ENCODE measurements at regions not wholly inside any gene's neighbourhood (a gene's known extent, or its start where the extent isn't known, plus 50 kb on each side); places are given as distances from the start of the nearest gene placed in this dataset.

GRCh38 chr5:19319252-19319651 is 668.7 kb downstream of the CDH18 start:
- Mint-ChIP-seq H3K27me3 (ENCODE audit: low read depth) (no peaks in the 10 kb centered on the region), H3K36me3 (ENCODE audit: insufficient read depth in 1 of 3, low read depth in 3 of 3) (no peaks in the 10 kb centered on the region; a peak in 1 of 7 replicates), H3K4me1 (peaks cover 7 to 9% of the 10 kb centered on the region in 2 experiments), H3K27ac (no peak overlapping the region), H3K9me3 (no peaks in the 10 kb centered on the region), H3K4me3 (no peak overlapping the region)
- H3K9me3 ChIP-seq (ENCODE audit: control insufficient read depth, low read depth, low read length): no peaks in the 10 kb centered on the region
- no peak overlapping the region for H3K23ac ChIP-seq (ENCODE audit: insufficient read length, low read depth, low read length)
- no peak overlapping the region for H2BK5ac ChIP-seq (ENCODE audit: insufficient read length, low read length)
- H2BK15ac ChIP-seq (ENCODE audit: low read depth, low read length): no peak overlapping the region
- WGBS (ENCODE audit: extremely low coverage, insufficient read length, low lambda C conversion rate): no CpG with 5 or more reads among the region's 1 CpG
- no peak overlapping the region for H3K4me2 ChIP-seq (ENCODE audit: insufficient read depth, insufficient read length, low read length)
- TF ChIP-seq, protein P1, sequence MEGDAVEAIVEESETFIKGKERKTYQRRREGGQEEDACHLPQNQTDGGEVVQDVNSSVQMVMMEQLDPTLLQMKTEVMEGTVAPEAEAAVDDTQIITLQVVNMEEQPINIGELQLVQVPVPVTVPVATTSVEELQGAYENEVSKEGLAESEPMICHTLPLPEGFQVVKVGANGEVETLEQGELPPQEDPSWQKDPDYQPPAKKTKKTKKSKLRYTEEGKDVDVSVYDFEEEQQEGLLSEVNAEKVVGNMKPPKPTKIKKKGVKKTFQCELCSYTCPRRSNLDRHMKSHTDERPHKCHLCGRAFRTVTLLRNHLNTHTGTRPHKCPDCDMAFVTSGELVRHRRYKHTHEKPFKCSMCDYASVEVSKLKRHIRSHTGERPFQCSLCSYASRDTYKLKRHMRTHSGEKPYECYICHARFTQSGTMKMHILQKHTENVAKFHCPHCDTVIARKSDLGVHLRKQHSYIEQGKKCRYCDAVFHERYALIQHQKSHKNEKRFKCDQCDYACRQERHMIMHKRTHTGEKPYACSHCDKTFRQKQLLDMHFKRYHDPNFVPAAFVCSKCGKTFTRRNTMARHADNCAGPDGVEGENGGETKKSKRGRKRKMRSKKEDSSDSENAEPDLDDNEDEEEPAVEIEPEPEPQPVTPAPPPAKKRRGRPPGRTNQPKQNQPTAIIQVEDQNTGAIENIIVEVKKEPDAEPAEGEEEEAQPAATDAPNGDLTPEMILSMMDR (conservative IDR thresholded peaks at IDR 0.05): no peak
- H3K18ac ChIP-seq (ENCODE audit: insufficient read length, low read depth, low read length): no peak overlapping the region
- no peaks in the 10 kb centered on the region for H3K27me3 ChIP-seq (ENCODE audit: insufficient read depth, low read length)
- H3K14ac ChIP-seq (ENCODE audit: insufficient read depth, low read length): no peak overlapping the region
- H2AFZ ChIP-seq (ENCODE audit: low read length): no peak overlapping the region
- no peak overlapping the region for H2AK5ac ChIP-seq (ENCODE audit: insufficient read length, low read length)
- H3K27ac ChIP-seq (ENCODE audit: insufficient read length, low read depth, low read length): no peak overlapping the region
- H4K5ac ChIP-seq (ENCODE audit: insufficient read length, low read depth, low read length): no peak overlapping the region
- no peak overlapping the region for H3K56ac ChIP-seq (ENCODE audit: insufficient read length, low read depth, low read length)
- H2BK120ac ChIP-seq (ENCODE audit: low read depth, low read length, poor library complexity, severe bottlenecking): no peak overlapping the region
- H2BK12ac ChIP-seq (ENCODE audit: insufficient read length, low read depth, low read length): no peak overlapping the region
- no peaks in the 10 kb centered on the region for H3K79me1 ChIP-seq (ENCODE audit: insufficient read depth, low read depth, low read length, poor library complexity, severe bottlenecking)
- H3T11ph ChIP-seq (ENCODE audit: low read length): no peak overlapping the region
- H3K4me1 ChIP-seq (ENCODE audit: insufficient read depth, low read length): no peaks in the 10 kb centered on the region
- no peaks in the 10 kb centered on the region for H3K23me2 ChIP-seq (ENCODE audit: insufficient read length, low read depth, low read length, poor library complexity, severe bottlenecking)
- H3K4ac ChIP-seq (ENCODE audit: low read depth, low read length): no peak overlapping the region
- H3K9ac ChIP-seq (ENCODE audit: extremely low read depth, insufficient read length, low read length): no peak overlapping the region
- no peak overlapping the region for H4K91ac ChIP-seq (ENCODE audit: insufficient read length, low read depth, low read length)
- no peak overlapping the region for H4K8ac ChIP-seq (replicated peaks; ENCODE audit: insufficient read length, low read depth, low read length)
- no peaks in the 10 kb centered on the region for H4K20me1 ChIP-seq (ENCODE audit: control insufficient read depth, insufficient read depth, insufficient read length)
- no peak overlapping the region for H2BK20ac ChIP-seq (ENCODE audit: low read depth, low read length, poor library complexity, severe bottlenecking)
- DNase-seq: no peak
- H3K79me2 ChIP-seq (ENCODE audit: insufficient read depth, low read length): no peaks in the 10 kb centered on the region

All from H9 (cell line).